ENCODE measurements at regions not wholly inside any gene's neighbourhood (a gene's known extent, or its start where the extent isn't known, plus 50 kb on each side); places are given as distances from the start of the nearest gene placed in this dataset.
"Not testable (repeated sequence)": the region's sequence is repeated elsewhere in the genome, so short reads cannot be mapped to it uniquely, and the experiment has no call there.

GRCh38 chr15:81893182-81893835, 152.5 kb downstream of the MEX3B start:
- no CpG with 5 or more reads among the region's 4 CpGs for WGBS (ENCODE audit: insufficient coverage)
- H3K27ac ChIP-seq (ENCODE audit: low read depth, low read length): no peak overlapping the region

DNA sequence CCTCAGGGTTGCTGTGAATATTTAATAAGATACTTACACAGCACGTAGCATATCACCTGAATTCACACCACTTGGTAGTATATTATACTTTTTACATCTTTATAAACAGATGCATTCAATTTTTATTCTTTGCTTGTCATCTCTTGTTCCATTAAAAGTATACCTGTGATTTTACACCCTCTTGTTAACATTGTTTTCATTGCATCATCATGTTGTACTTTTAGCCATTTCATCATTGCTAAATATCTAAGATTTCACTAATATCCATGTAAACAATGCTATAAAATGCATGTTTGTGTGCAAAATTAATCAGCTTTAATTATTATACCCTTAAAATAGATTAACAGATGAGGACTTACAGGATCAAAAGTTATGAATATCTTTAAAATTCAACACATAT, 155.3 kb downstream of the MEX3B start:
- no CpG with 5 or more reads among the region's 1 CpG for WGBS (ENCODE audit: insufficient coverage)
- H3K36me3 ChIP-seq (ENCODE audit: control insufficient read depth, insufficient read depth, low read length): no peaks in the 10 kb centered on the region
- no peaks in the 10 kb centered on the region for H3K9me3 ChIP-seq (ENCODE audit: control insufficient read depth, insufficient read depth, low read length)
- no peak overlapping the region for H3K4me3 ChIP-seq (ENCODE audit: low read depth, low read length)
- DNase-seq (ENCODE audit: low read depth in 4 of 6, low spot score in 6 of 6): no peak
- no peaks in the 10 kb centered on the region for H3K27me3 ChIP-seq (ENCODE audit: control insufficient read depth, insufficient read depth, low read length)
- H3K4me1 ChIP-seq (ENCODE audit: control insufficient read depth, insufficient read depth, low read length): no peaks in the 10 kb centered on the region
- H3K27ac ChIP-seq (ENCODE audit: low read depth, low read length): no peak overlapping the region

More at GRCh38 chr15:81893182-81893835, 152.5 kb downstream of the MEX3B start:
- Histone ChIP-seq H3K9me3 (ENCODE audit: control insufficient read depth, insufficient read depth, low read length) (no peaks in the 10 kb centered on the region), H3K27me3 (ENCODE audit: control insufficient read depth, insufficient read depth, low read length) (no peaks in the 10 kb centered on the region), H3K4me3 (ENCODE audit: low read depth, low read length) (no peak overlapping the region), H3K4me1 (ENCODE audit: control insufficient read depth, insufficient read depth, low read length) (no peaks in the 10 kb centered on the region), H3K36me3 (ENCODE audit: control insufficient read depth, insufficient read depth, low read length) (no peaks in the 10 kb centered on the region)
- peak in 1 of 6 donors; percentile 20 for DNase-seq (ENCODE audit: low read depth in 4 of 6, low spot score in 6 of 6)

GRCh38 chr15:81889485-81889881, 156.3 kb downstream of the MEX3B start:
- H3K4me3 ChIP-seq (ENCODE audit: low read depth, low read length): no peak overlapping the region
- H3K27ac ChIP-seq (ENCODE audit: low read depth, low read length): no peak overlapping the region
- H3K9me3 ChIP-seq (ENCODE audit: control insufficient read depth, insufficient read depth, low read length): no peaks in the 10 kb centered on the region
- H3K36me3 ChIP-seq (ENCODE audit: control insufficient read depth, insufficient read depth, low read length): no peaks in the 10 kb centered on the region
- DNase-seq (ENCODE audit: low read depth in 4 of 6, low spot score in 6 of 6): no peak
- no peaks in the 10 kb centered on the region for H3K27me3 ChIP-seq (ENCODE audit: control insufficient read depth, insufficient read depth, low read length)
- no peaks in the 10 kb centered on the region for H3K4me1 ChIP-seq (ENCODE audit: control insufficient read depth, insufficient read depth, low read length)
- WGBS (ENCODE audit: insufficient coverage): no CpG with 5 or more reads among the region's 2 CpGs

DNA sequence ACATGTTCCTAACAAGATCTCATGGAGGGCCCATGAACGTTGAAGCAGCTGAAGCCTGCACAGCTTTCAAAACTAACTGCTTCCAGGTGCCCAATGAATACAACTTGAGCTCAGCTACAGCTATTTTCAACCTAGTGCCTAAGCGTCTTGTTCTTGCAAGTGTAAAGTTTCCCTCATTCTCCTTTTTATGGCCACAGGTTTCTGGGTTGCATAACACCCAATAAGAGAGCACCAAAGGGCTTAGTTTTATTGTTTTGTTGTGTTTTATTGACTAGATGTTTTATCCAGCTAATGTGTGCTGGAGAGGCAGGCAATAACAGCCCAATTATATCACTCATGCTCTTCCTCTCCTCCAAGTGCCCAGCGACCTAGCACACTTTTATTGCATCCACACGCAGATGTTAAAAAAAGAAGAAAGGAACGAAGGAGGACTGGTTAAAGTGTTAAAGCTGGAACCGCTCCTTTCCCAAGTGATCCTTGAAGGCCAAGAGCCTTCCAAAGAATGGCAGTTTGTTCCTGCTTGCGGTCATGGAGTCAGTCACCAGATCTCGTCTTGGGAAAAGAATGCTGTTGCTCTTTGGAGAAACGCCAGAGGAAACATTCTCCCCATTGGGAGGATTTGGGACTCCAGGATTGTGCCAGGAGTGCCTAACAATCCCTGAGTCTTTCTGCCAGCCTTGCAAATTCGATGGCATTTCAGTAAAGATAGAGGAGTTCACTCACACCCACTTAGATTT, 156.9 kb downstream of the MEX3B start:
- DNase-seq (ENCODE audit: low read depth in 4 of 6, low spot score in 6 of 6): peak in 1 of 6 donors; percentile 32
- H3K27ac ChIP-seq (ENCODE audit: low read depth, low read length): no peak overlapping the region
- H3K36me3 ChIP-seq (ENCODE audit: control insufficient read depth, insufficient read depth, low read length): no peaks in the 10 kb centered on the region
- no peaks in the 10 kb centered on the region for H3K4me1 ChIP-seq (ENCODE audit: control insufficient read depth, insufficient read depth, low read length)
- H3K4me3 ChIP-seq (ENCODE audit: low read depth, low read length): no peak overlapping the region
- WGBS (ENCODE audit: insufficient coverage): 22% methylated on average over 4 of the region's 10 CpGs
- H3K27me3 ChIP-seq (ENCODE audit: control insufficient read depth, insufficient read depth, low read length): no peaks in the 10 kb centered on the region
- H3K9me3 ChIP-seq (ENCODE audit: control insufficient read depth, insufficient read depth, low read length): no peaks in the 10 kb centered on the region

- WGBS (ENCODE audit: insufficient coverage): no CpG with 5 or more reads among the region's 2 CpGs
- H3K27ac ChIP-seq (ENCODE audit: low read depth, low read length): no peak overlapping the region
Measured at GRCh38 chr15:81887912-81888311, 157.9 kb downstream of the MEX3B start.

DNA sequence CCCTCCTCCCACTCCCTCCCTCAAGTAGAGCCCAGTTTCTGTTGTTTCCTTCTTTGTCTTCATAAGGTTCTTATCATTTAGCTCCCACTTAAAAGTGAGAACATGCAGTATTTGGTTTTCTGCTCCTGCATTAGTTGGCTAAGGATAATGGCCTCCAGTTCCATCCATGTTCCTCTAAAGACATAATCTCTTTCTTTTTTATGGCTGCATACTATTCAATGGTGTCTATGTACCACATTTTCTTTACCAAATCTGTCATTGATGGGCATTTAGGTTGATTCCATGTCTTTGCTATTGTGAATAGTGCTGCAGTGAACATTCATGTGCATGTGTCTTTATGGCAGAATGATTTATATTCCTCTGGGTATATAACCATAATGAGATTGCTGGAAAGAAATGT, 158.6 kb downstream of the MEX3B start:
- not testable (repeated sequence) for H3K9me3 ChIP-seq (ENCODE audit: control insufficient read depth, insufficient read depth, low read length); DNase-seq (ENCODE audit: low read depth in 4 of 6, low spot score in 6 of 6); H3K27me3 ChIP-seq (ENCODE audit: control insufficient read depth, insufficient read depth, low read length); H3K27ac ChIP-seq (ENCODE audit: low read depth, low read length); H3K36me3 ChIP-seq (ENCODE audit: control insufficient read depth, insufficient read depth, low read length); H3K4me3 ChIP-seq (ENCODE audit: low read depth, low read length); H3K4me1 ChIP-seq (ENCODE audit: control insufficient read depth, insufficient read depth, low read length)

More at GRCh38 chr15:81887912-81888311, 157.9 kb downstream of the MEX3B start:
- no peaks in the 10 kb centered on the region for H3K27me3 ChIP-seq (ENCODE audit: control insufficient read depth, insufficient read depth, low read length)
- no peaks in the 10 kb centered on the region for H3K9me3 ChIP-seq (ENCODE audit: control insufficient read depth, insufficient read depth, low read length)
- H3K4me3 ChIP-seq (ENCODE audit: low read depth, low read length): no peak overlapping the region
- no peaks in the 10 kb centered on the region for H3K4me1 ChIP-seq (ENCODE audit: control insufficient read depth, insufficient read depth, low read length)
- H3K36me3 ChIP-seq (ENCODE audit: control insufficient read depth, insufficient read depth, low read length): no peaks in the 10 kb centered on the region
- DNase-seq (ENCODE audit: low read depth in 4 of 6, low spot score in 6 of 6): no peak

DNA sequence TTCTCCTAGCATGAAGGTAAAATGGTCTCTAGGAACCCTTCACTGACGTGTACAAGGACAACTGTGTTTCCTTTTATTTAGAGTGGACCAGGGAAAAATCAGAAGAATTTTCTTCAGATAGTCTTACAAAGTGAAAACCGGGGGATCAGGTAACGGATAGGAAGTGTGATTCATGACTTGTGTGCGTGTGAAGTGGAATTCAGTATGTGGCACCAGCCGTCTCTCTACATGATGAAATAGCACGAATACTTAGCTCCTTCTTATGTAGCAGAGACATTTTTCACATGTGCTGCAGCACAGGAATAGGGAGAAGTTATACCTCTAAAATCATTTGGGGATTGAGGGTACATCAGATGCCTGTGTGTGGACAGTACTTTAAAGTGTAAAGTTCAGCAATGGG, 159.2 kb downstream of the MEX3B start:
- Histone ChIP-seq H3K4me3 (ENCODE audit: low read depth, low read length) (no peak overlapping the region), H3K27ac (ENCODE audit: low read depth, low read length) (no peak overlapping the region), H3K36me3 (ENCODE audit: control insufficient read depth, insufficient read depth, low read length) (no peaks in the 10 kb centered on the region), H3K27me3 (ENCODE audit: control insufficient read depth, insufficient read depth, low read length) (no peaks in the 10 kb centered on the region), H3K4me1 (ENCODE audit: control insufficient read depth, insufficient read depth, low read length) (no peaks in the 10 kb centered on the region), H3K9me3 (ENCODE audit: control insufficient read depth, insufficient read depth, low read length) (no peaks in the 10 kb centered on the region)
- DNase-seq (ENCODE audit: low read depth in 4 of 6, low spot score in 6 of 6): no peak
- 92% methylated on average over 4 of the region's 6 CpGs for WGBS (ENCODE audit: insufficient coverage)

- Histone ChIP-seq H3K27me3 (ENCODE audit: control insufficient read depth, insufficient read depth, low read length) (no peaks in the 10 kb centered on the region), H3K9me3 (ENCODE audit: control insufficient read depth, insufficient read depth, low read length) (no peaks in the 10 kb centered on the region), H3K4me1 (ENCODE audit: control insufficient read depth, insufficient read depth, low read length) (no peaks in the 10 kb centered on the region), H3K36me3 (ENCODE audit: control insufficient read depth, insufficient read depth, low read length) (no peaks in the 10 kb centered on the region), H3K4me3 (ENCODE audit: low read depth, low read length) (no peak overlapping the region), H3K27ac (ENCODE audit: low read depth, low read length) (no peak overlapping the region)
- DNase-seq (ENCODE audit: low read depth in 4 of 6, low spot score in 6 of 6): no peak
- 100% methylated on average over 2 of the region's 2 CpGs for WGBS (ENCODE audit: insufficient coverage)
Measured at GRCh38 chr15:81886080-81886479, 159.7 kb downstream of the MEX3B start.

DNA sequence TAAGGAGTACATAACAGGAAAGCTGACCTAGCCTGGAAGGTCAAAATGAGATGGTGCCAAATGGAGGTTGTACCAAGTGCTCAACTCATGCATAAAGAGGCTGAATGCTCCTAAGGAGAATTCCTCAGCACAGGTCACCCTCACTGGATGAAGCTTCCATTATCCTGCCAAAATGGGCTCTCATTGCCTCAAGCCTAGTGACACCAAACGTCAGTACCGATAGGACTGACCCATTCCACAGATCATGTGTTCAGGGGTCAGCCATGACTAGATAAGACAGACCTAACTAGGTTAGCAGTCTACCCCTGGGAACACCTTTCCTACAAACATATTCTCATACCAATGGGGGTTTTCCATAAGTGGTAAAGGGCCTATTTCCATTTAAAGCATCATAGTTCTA, 160.7 kb downstream of the MEX3B start:
- no peak for DNase-seq (ENCODE audit: low read depth in 4 of 6, low spot score in 6 of 6)
- WGBS (ENCODE audit: insufficient coverage): 100% methylated on average over 2 of the region's 2 CpGs
- H3K4me3 ChIP-seq (ENCODE audit: low read depth, low read length): no peak overlapping the region
- no peaks in the 10 kb centered on the region for H3K27me3 ChIP-seq (ENCODE audit: control insufficient read depth, insufficient read depth, low read length)
- no peaks in the 10 kb centered on the region for H3K36me3 ChIP-seq (ENCODE audit: control insufficient read depth, insufficient read depth, low read length)
- H3K4me1 ChIP-seq (ENCODE audit: control insufficient read depth, insufficient read depth, low read length): no peaks in the 10 kb centered on the region
- no peaks in the 10 kb centered on the region for H3K9me3 ChIP-seq (ENCODE audit: control insufficient read depth, insufficient read depth, low read length)
- H3K27ac ChIP-seq (ENCODE audit: low read depth, low read length): no peak overlapping the region

GRCh38 chr15:81882504-81882903, 163.3 kb downstream of the MEX3B start:
- 93% methylated on average over 2 of the region's 5 CpGs for WGBS (ENCODE audit: insufficient coverage)
- Histone ChIP-seq H3K27me3 (ENCODE audit: control insufficient read depth, insufficient read depth, low read length) (no peaks in the 10 kb centered on the region), H3K36me3 (ENCODE audit: control insufficient read depth, insufficient read depth, low read length) (no peaks in the 10 kb centered on the region), H3K4me1 (ENCODE audit: control insufficient read depth, insufficient read depth, low read length) (peaks cover 7% of the 10 kb centered on the region), H3K9me3 (ENCODE audit: control insufficient read depth, insufficient read depth, low read length) (peaks cover 1% of the 10 kb centered on the region), H3K4me3 (ENCODE audit: low read depth, low read length) (no peak overlapping the region), H3K27ac (ENCODE audit: low read depth, low read length) (no peak overlapping the region)
- no peak for DNase-seq (ENCODE audit: low read depth in 4 of 6, low spot score in 6 of 6)
